ENCODE measurements at regions not wholly inside any gene's neighbourhood (a gene's known extent, or its start where the extent isn't known, plus 50 kb on each side); places are given as distances from the start of the nearest gene placed in this dataset.
A peak's percentile ranks its signal among the peaks of the same experiment; 100 is the strongest.

- no peak overlapping the region for H3K4ac ChIP-seq (ENCODE audit: low read depth, low read length)
- no CpG with 5 or more reads among the region's 2 CpGs for WGBS (ENCODE audit: extremely low coverage, insufficient coverage, insufficient read length)
Observed at GRCh38 chr7:115260381-115260780, 338.5 kb downstream of the MDFIC start.

GRCh38 chr7:115252461-115252860 lies 330.6 kb downstream of the MDFIC start:
- Histone ChIP-seq H4K91ac (ENCODE audit: low read depth, low read length) (no peak overlapping the region), H3K23ac (ENCODE audit: low read length) (no peak overlapping the region), H2BK5ac (ENCODE audit: low read depth, low read length, poor library complexity) (no peak overlapping the region), H3K27me3 (ENCODE audit: insufficient read depth, low read length) (no peaks in the 10 kb centered on the region), H4K12ac (ENCODE audit: low read depth, low read length) (no peak overlapping the region), H3K9me3 (ENCODE audit: insufficient read depth, low read depth, low read length) (no peaks in the 10 kb centered on the region), H3K4me1 (ENCODE audit: control insufficient read depth in 1 of 2, insufficient read depth in 2 of 2, low read length in 2 of 2) (no peaks in the 10 kb centered on the region), H2BK120ac (ENCODE audit: insufficient read depth, low read length, poor library complexity) (no peak overlapping the region), H3K27ac (ENCODE audit: low read depth, low read length) (no peak overlapping the region), H3K9ac (ENCODE audit: low read length) (no peak overlapping the region), H3K79me2 (ENCODE audit: control insufficient read depth, insufficient read depth, low read length, poor library complexity) (no peaks in the 10 kb centered on the region), H3K18ac (ENCODE audit: low read length) (no peak overlapping the region), H3K36me3 (ENCODE audit: control insufficient read depth in 1 of 2, insufficient read depth in 2 of 2, low read length in 2 of 2) (no peaks in the 10 kb centered on the region), H3K4me2 (ENCODE audit: low read length) (no peak overlapping the region), H2AK5ac (ENCODE audit: low read length) (no peak overlapping the region), H3K4me3 (ENCODE audit: low read depth, low read length) (no peak overlapping the region), H3K4ac (ENCODE audit: low read depth, low read length) (no peak overlapping the region), H2BK12ac (ENCODE audit: low read length) (no peak overlapping the region), H3K79me1 (ENCODE audit: low read length) (no peaks in the 10 kb centered on the region), H2AFZ (ENCODE audit: insufficient read depth, low read length, poor library complexity) (no peak overlapping the region), H4K8ac (ENCODE audit: low read depth, low read length) (no peak overlapping the region), H3K14ac (ENCODE audit: low read length) (no peak overlapping the region)
- DNase-seq = peak; percentile 12 to 28
- WGBS (ENCODE audit: extremely low coverage, insufficient coverage, insufficient read length) = no CpG with 5 or more reads among the region's 3 CpGs

More at GRCh38 chr7:115260381-115260780, 338.5 kb downstream of the MDFIC start:
- Histone ChIP-seq H3K4me2 (ENCODE audit: low read length) (no peak overlapping the region), H3K14ac (ENCODE audit: low read length) (no peak overlapping the region), H4K8ac (ENCODE audit: low read depth, low read length) (no peak overlapping the region), H3K27ac (ENCODE audit: low read depth, low read length) (no peak overlapping the region), H3K79me2 (ENCODE audit: control insufficient read depth, insufficient read depth, low read length, poor library complexity) (no peaks in the 10 kb centered on the region), H3K27me3 (ENCODE audit: insufficient read depth, low read length) (no peaks in the 10 kb centered on the region), H2AFZ (ENCODE audit: insufficient read depth, low read length, poor library complexity) (no peak overlapping the region), H3K79me1 (ENCODE audit: low read length) (no peaks in the 10 kb centered on the region), H3K9ac (ENCODE audit: low read length) (no peak overlapping the region), H2BK12ac (ENCODE audit: low read length) (no peak overlapping the region), H3K18ac (ENCODE audit: low read length) (no peak overlapping the region), H4K91ac (ENCODE audit: low read depth, low read length) (no peak overlapping the region), H4K12ac (ENCODE audit: low read depth, low read length) (no peak overlapping the region), H3K4me3 (ENCODE audit: low read depth, low read length) (no peak overlapping the region), H3K9me3 (ENCODE audit: insufficient read depth, low read depth, low read length) (no peaks in the 10 kb centered on the region), H3K23ac (ENCODE audit: low read length) (no peak overlapping the region), H2BK120ac (ENCODE audit: insufficient read depth, low read length, poor library complexity) (no peak overlapping the region), H2AK5ac (ENCODE audit: low read length) (no peak overlapping the region), H3K4me1 (ENCODE audit: control insufficient read depth in 1 of 2, insufficient read depth in 2 of 2, low read length in 2 of 2) (no peaks in the 10 kb centered on the region), H2BK5ac (ENCODE audit: low read depth, low read length, poor library complexity) (no peak overlapping the region), H3K36me3 (ENCODE audit: control insufficient read depth in 1 of 2, insufficient read depth in 2 of 2, low read length in 2 of 2) (no peaks in the 10 kb centered on the region)
- no peak for DNase-seq

- H3K4me3 ChIP-seq (ENCODE audit: low read depth, low read length) = no peak overlapping the region
- no peak overlapping the region for H3K14ac ChIP-seq (ENCODE audit: low read length)
- no peak overlapping the region for H3K9ac ChIP-seq (ENCODE audit: low read length)
- no peaks in the 10 kb centered on the region for H3K4me1 ChIP-seq (ENCODE audit: control insufficient read depth in 1 of 2, insufficient read depth in 2 of 2, low read length in 2 of 2)
- H4K12ac ChIP-seq (ENCODE audit: low read depth, low read length) = no peak overlapping the region
- no peak overlapping the region for H3K23ac ChIP-seq (ENCODE audit: low read length)
- DNase-seq = no peak
- no peak overlapping the region for H2AFZ ChIP-seq (ENCODE audit: insufficient read depth, low read length, poor library complexity)
- no peak overlapping the region for H4K8ac ChIP-seq (ENCODE audit: low read depth, low read length)
- H2BK12ac ChIP-seq (ENCODE audit: low read length) = no peak overlapping the region
- no peak overlapping the region for H3K18ac ChIP-seq (ENCODE audit: low read length)
- no peaks in the 10 kb centered on the region for H3K79me2 ChIP-seq (ENCODE audit: control insufficient read depth, insufficient read depth, low read length, poor library complexity)
- H4K91ac ChIP-seq (ENCODE audit: low read depth, low read length) = no peak overlapping the region
- no peaks in the 10 kb centered on the region for H3K79me1 ChIP-seq (ENCODE audit: low read length)
- no peaks in the 10 kb centered on the region for H3K36me3 ChIP-seq (ENCODE audit: control insufficient read depth in 1 of 2, insufficient read depth in 2 of 2, low read length in 2 of 2)
- no peak overlapping the region for H3K4ac ChIP-seq (ENCODE audit: low read depth, low read length)
- no peak overlapping the region for H2BK5ac ChIP-seq (ENCODE audit: low read depth, low read length, poor library complexity)
- no peaks in the 10 kb centered on the region for H3K27me3 ChIP-seq (ENCODE audit: insufficient read depth, low read length)
- no peak overlapping the region for H3K4me2 ChIP-seq (ENCODE audit: low read length)
- H2BK120ac ChIP-seq (ENCODE audit: insufficient read depth, low read length, poor library complexity) = no peak overlapping the region
- no peak overlapping the region for H3K27ac ChIP-seq (ENCODE audit: low read depth, low read length)
- no CpG with 5 or more reads among the region's 1 CpG for WGBS (ENCODE audit: extremely low coverage, insufficient coverage, insufficient read length)
- H3K9me3 ChIP-seq (ENCODE audit: insufficient read depth, low read depth, low read length) = no peaks in the 10 kb centered on the region
- H2AK5ac ChIP-seq (ENCODE audit: low read length) = no peak overlapping the region
Observed at GRCh38 chr7:115249080-115249479, 327.2 kb downstream of the MDFIC start.

DNA sequence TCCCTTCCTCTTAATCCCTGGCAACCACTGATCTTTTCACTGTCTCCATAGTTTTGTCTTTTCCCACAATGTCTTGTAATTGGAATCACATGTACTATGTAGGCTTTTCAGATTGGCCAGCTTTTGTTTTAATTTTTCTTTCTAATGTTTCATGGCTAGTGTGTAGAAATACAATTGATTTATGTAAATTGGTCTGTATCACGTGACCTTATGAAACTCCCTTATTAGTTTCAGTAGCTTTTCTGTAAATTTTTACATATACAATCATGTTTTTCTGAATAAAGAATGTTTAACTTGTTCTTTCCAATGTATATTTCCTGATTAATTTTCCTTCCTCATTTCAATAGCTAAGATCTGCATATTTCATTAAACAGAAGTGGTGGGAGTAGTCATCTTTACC lies 319.3 kb downstream of the MDFIC start:
- no peaks in the 10 kb centered on the region for H3K27me3 ChIP-seq (ENCODE audit: insufficient read depth, low read length)
- no peak overlapping the region for H2AFZ ChIP-seq (ENCODE audit: insufficient read depth, low read length, poor library complexity)
- H2BK5ac ChIP-seq (ENCODE audit: low read depth, low read length, poor library complexity) = no peak overlapping the region
- H3K79me1 ChIP-seq (ENCODE audit: low read length) = no peaks in the 10 kb centered on the region
- H4K91ac ChIP-seq (ENCODE audit: low read depth, low read length) = no peak overlapping the region
- H3K4me3 ChIP-seq (ENCODE audit: low read depth, low read length) = no peak overlapping the region
- H3K23ac ChIP-seq (ENCODE audit: low read length) = no peak overlapping the region
- H4K12ac ChIP-seq (ENCODE audit: low read depth, low read length) = no peak overlapping the region
- no peak overlapping the region for H3K9ac ChIP-seq (ENCODE audit: low read length)
- H3K4me1 ChIP-seq (ENCODE audit: control insufficient read depth in 1 of 2, insufficient read depth in 2 of 2, low read length in 2 of 2) = no peaks in the 10 kb centered on the region
- H3K14ac ChIP-seq (ENCODE audit: low read length) = no peak overlapping the region
- no peaks in the 10 kb centered on the region for H3K79me2 ChIP-seq (ENCODE audit: control insufficient read depth, insufficient read depth, low read length, poor library complexity)
- H4K8ac ChIP-seq (ENCODE audit: low read depth, low read length) = no peak overlapping the region
- H3K4ac ChIP-seq (ENCODE audit: low read depth, low read length) = no peak overlapping the region
- no peak overlapping the region for H3K18ac ChIP-seq (ENCODE audit: low read length)
- no peaks in the 10 kb centered on the region for H3K9me3 ChIP-seq (ENCODE audit: insufficient read depth, low read depth, low read length)
- no peak overlapping the region for H2BK120ac ChIP-seq (ENCODE audit: insufficient read depth, low read length, poor library complexity)
- no peak overlapping the region for H3K4me2 ChIP-seq (ENCODE audit: low read length)
- H2AK5ac ChIP-seq (ENCODE audit: low read length) = no peak overlapping the region
- no peak overlapping the region for H3K27ac ChIP-seq (ENCODE audit: low read depth, low read length)
- DNase-seq = no peak
- WGBS (ENCODE audit: extremely low coverage, insufficient coverage, insufficient read length) = no CpG with 5 or more reads among the region's 1 CpG
- H3K36me3 ChIP-seq (ENCODE audit: control insufficient read depth in 1 of 2, insufficient read depth in 2 of 2, low read length in 2 of 2) = no peaks in the 10 kb centered on the region
- no peak overlapping the region for H2BK12ac ChIP-seq (ENCODE audit: low read length)

Data from trophoblast cell (in vitro differentiated cells and primary cell).